ENCODE measurements at regions not wholly inside any gene's neighbourhood (a gene's known extent, or its start where the extent isn't known, plus 50 kb on each side); places are given as distances from the start of the nearest gene placed in this dataset.

DNA sequence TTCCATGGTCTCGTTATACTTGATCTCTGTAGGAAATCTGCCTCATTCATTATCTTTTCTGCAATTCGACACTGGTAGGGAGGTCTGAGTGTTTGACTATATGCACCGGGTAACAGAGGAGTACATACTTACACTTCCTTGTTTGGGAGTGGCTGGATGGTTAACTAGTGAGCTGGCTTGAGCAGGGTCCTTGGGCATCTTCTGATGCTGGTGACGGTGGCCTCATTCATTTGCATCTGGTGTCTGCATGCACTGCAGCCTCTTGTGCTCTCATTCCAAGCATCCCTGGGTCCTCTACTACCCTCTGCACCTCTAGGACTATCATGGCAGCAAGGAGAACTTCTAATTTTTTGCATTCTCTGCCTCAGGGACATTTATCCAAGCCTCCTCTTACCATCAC is 100.0 kb upstream of the TCF4 start:
- Histone ChIP-seq H3K27me3 (replicated peaks; ENCODE audit: control insufficient read depth, insufficient read depth, low read length) (no peaks in the 10 kb centered on the region), H3K36me3 (ENCODE audit: control insufficient read depth, insufficient read depth, low read length) (no peaks in the 10 kb centered on the region), H3K4me1 (no peaks in the 10 kb centered on the region), H3K9me3 (no peaks in the 10 kb centered on the region), H3K4me3 (ENCODE audit: low read depth, low read length) (no peak overlapping the region)
- TF ChIP-seq, protein P1, sequence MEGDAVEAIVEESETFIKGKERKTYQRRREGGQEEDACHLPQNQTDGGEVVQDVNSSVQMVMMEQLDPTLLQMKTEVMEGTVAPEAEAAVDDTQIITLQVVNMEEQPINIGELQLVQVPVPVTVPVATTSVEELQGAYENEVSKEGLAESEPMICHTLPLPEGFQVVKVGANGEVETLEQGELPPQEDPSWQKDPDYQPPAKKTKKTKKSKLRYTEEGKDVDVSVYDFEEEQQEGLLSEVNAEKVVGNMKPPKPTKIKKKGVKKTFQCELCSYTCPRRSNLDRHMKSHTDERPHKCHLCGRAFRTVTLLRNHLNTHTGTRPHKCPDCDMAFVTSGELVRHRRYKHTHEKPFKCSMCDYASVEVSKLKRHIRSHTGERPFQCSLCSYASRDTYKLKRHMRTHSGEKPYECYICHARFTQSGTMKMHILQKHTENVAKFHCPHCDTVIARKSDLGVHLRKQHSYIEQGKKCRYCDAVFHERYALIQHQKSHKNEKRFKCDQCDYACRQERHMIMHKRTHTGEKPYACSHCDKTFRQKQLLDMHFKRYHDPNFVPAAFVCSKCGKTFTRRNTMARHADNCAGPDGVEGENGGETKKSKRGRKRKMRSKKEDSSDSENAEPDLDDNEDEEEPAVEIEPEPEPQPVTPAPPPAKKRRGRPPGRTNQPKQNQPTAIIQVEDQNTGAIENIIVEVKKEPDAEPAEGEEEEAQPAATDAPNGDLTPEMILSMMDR (IDR thresholded peaks at IDR 0.05; ENCODE audit: insufficient read depth in 1 of 2, low read depth in 1 of 2, low read length in 1 of 2, severe bottlenecking in 1 of 2, unreplicated experiment in 1 of 2): no peak
- Mint-ChIP-seq H3K9me3 (ENCODE audit: unreplicated experiment) (no peaks in the 10 kb centered on the region), H3K27ac (ENCODE audit: unreplicated experiment) (no peak overlapping the region), H3K36me3 (ENCODE audit: insufficient read depth, unreplicated experiment) (no peaks in the 10 kb centered on the region), H3K4me3 (ENCODE audit: unreplicated experiment) (no peak overlapping the region), H3K4me1 (ENCODE audit: low read depth, unreplicated experiment) (peaks cover 7% of the 10 kb centered on the region), H3K27me3 (ENCODE audit: insufficient read depth, unreplicated experiment) (no peaks in the 10 kb centered on the region)
- no peak for DNase-seq
- intact Hi-C loops (cut with micrococcal nuclease; ENCODE audit: unreplicated experiment): no loop called here
- ChIA-PET POLR2A (no interaction called here), CTCF (no interaction called here)
- no TSS peak for BruUV-seq (replicated peaks)

DNA sequence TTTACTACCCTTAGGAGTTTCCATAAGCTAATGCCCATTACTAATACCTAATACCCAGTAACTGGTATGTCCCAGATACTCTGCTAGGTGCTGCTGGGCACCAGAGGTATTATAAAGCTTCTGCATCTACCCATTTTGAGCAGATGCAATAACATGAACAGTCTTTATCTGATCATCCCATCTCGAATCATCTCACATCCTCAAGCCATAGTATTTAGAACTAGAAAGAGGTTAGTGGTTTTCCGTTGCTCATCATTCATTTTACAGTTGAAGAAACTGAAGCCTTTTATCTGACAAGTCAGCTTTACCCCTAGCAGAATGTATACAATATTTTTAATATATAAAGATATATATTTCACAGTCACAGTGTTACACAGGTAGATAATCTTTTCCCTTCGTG is 99.1 kb upstream of the TCF4 start:
- no peak for DNase-seq
- no peaks in the 10 kb centered on the region for H3K9me3 Mint-ChIP-seq (ENCODE audit: unreplicated experiment)
- H3K4me1 Mint-ChIP-seq (ENCODE audit: low read depth, unreplicated experiment): peaks cover 7% of the 10 kb centered on the region
- H3K27me3 Mint-ChIP-seq (ENCODE audit: insufficient read depth, unreplicated experiment): no peaks in the 10 kb centered on the region
- ChIA-PET CTCF (no interaction called here), POLR2A (no interaction called here)
- no peak overlapping the region for H3K4me3 Mint-ChIP-seq (ENCODE audit: unreplicated experiment)
- Histone ChIP-seq H3K27me3 (replicated peaks; ENCODE audit: control insufficient read depth, insufficient read depth, low read length) (no peaks in the 10 kb centered on the region), H3K4me1 (no peaks in the 10 kb centered on the region), H3K36me3 (ENCODE audit: control insufficient read depth, insufficient read depth, low read length) (no peaks in the 10 kb centered on the region), H3K9me3 (no peaks in the 10 kb centered on the region), H3K4me3 (ENCODE audit: low read depth, low read length) (no peak overlapping the region)
- H3K27ac Mint-ChIP-seq (ENCODE audit: unreplicated experiment): no peak overlapping the region
- no TSS peak for BruUV-seq (replicated peaks)
- no peaks in the 10 kb centered on the region for H3K36me3 Mint-ChIP-seq (ENCODE audit: insufficient read depth, unreplicated experiment)
- intact Hi-C loops (cut with micrococcal nuclease; ENCODE audit: unreplicated experiment): no loop called here
- TF ChIP-seq, protein P1 (IDR thresholded peaks at IDR 0.05; ENCODE audit: insufficient read depth in 1 of 2, low read depth in 1 of 2, low read length in 1 of 2, severe bottlenecking in 1 of 2, unreplicated experiment in 1 of 2): no peak

DNA sequence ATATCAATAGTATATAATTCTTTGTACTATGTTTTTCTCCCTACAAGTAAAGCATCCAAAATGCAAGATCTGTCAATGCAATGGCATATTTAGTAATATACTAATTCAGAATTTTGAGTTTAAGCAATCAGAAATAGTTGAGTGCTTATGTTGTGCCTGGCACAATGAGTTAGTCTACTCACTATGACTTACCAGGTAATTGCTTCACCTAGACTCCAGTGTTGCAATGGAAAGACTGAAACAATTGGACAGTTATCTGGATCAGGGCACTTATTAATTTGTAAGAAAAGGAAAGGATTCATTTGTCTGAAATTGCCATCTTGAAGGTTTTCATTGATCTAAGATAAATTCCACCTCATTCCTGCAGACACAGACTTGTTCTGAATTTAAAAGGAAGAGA is 97.6 kb upstream of the TCF4 start:
- H3K36me3 Mint-ChIP-seq (ENCODE audit: insufficient read depth, unreplicated experiment): no peaks in the 10 kb centered on the region
- TF ChIP-seq, protein P1 (IDR thresholded peaks at IDR 0.05; ENCODE audit: insufficient read depth in 1 of 2, low read depth in 1 of 2, low read length in 1 of 2, severe bottlenecking in 1 of 2, unreplicated experiment in 1 of 2): no peak
- H3K4me1 Mint-ChIP-seq (ENCODE audit: low read depth, unreplicated experiment): peaks cover 7% of the 10 kb centered on the region
- no peak for DNase-seq
- H3K27me3 ChIP-seq (replicated peaks; ENCODE audit: control insufficient read depth, insufficient read depth, low read length): no peaks in the 10 kb centered on the region
- H3K27ac Mint-ChIP-seq (ENCODE audit: unreplicated experiment): no peak overlapping the region
- H3K9me3 ChIP-seq: no peaks in the 10 kb centered on the region
- H3K4me1 ChIP-seq: no peaks in the 10 kb centered on the region
- ChIA-PET CTCF (no interaction called here), POLR2A (no interaction called here)
- no peaks in the 10 kb centered on the region for H3K9me3 Mint-ChIP-seq (ENCODE audit: unreplicated experiment)
- intact Hi-C loops (cut with micrococcal nuclease; ENCODE audit: unreplicated experiment): no loop called here
- BruUV-seq (replicated peaks): no TSS peak
- H3K36me3 ChIP-seq (ENCODE audit: control insufficient read depth, insufficient read depth, low read length): no peaks in the 10 kb centered on the region
- H3K27me3 Mint-ChIP-seq (ENCODE audit: insufficient read depth, unreplicated experiment): no peaks in the 10 kb centered on the region
- no peak overlapping the region for H3K4me3 Mint-ChIP-seq (ENCODE audit: unreplicated experiment)
- no peak overlapping the region for H3K4me3 ChIP-seq (ENCODE audit: low read depth, low read length)

Data from Caco-2 (cell line).